HL-60 (cell line): ENCODE measurements at regions not wholly inside any gene's neighbourhood (a gene's known extent, or its start where the extent isn't known, plus 50 kb on each side); places are given as distances from the start of the nearest gene placed in this dataset.

Source experiments
- CTCF ChIP-seq: IDR thresholded peaks from one replicate; pipeline ENCODE4 v1.5.1; 2011; ENCODE audit warnings: low read length, control low read depth, inconsistent platforms; ENCODE audit not compliant: insufficient read depth
- GABPA ChIP-seq: IDR thresholded peaks from 2 replicates; pipeline ENCODE4 v1.6.1; 2012; ENCODE audit warnings: low read depth
- POLR2AphosphoS5 ChIP-seq: IDR thresholded peaks from 2 replicates; pipeline ENCODE4 v1.6.1; 2012; ENCODE audit warnings: low read depth

GRCh38 chr5:37962389-37962788 lies 122.5 kb upstream of the GDNF start:
- TF ChIP-seq CTCF (no peak), GABPA (no peak), POLR2AphosphoS5 (no peak)
